Effector memory CD4-positive, alpha-beta T cell (primary cell): ENCODE measurements at regions not wholly inside any gene's neighbourhood (a gene's known extent, or its start where the extent isn't known, plus 50 kb on each side); places are given as distances from the start of the nearest gene placed in this dataset.

ENCODE experiments used
- DNase-seq, 3 donors: peaks; one replicate each; pipeline ENCODE4 v3.0.0-alpha.2; 2020
- H3K27ac ChIP-seq: 2 replicates; pipeline ENCODE4 v1.7.0; 2013; ENCODE audit warnings: mild to moderate bottlenecking, low read length, moderate library complexity; ENCODE audit not compliant: insufficient read depth, poor library complexity, severe bottlenecking
- H3K27me3 ChIP-seq: replicated peaks from 2 replicates; pipeline ENCODE4 v1.7.0; 2013; ENCODE audit warnings: mild to moderate bottlenecking, low read length; ENCODE audit not compliant: insufficient read depth, control insufficient read depth, poor library complexity, severe bottlenecking
- H3K36me3 ChIP-seq: 2 replicates; pipeline ENCODE4 v1.7.0; 2013; ENCODE audit warnings: mild to moderate bottlenecking, low read length, moderate library complexity; ENCODE audit not compliant: control insufficient read depth, insufficient read depth
- H3K4me1 ChIP-seq: 2 replicates; pipeline ENCODE4 v1.7.0; 2013; ENCODE audit warnings: low read length, mild to moderate bottlenecking; ENCODE audit not compliant: control insufficient read depth, insufficient read depth, poor library complexity, severe bottlenecking
- H3K4me3 ChIP-seq: 2 replicates; pipeline ENCODE4 v1.7.0; 2013; ENCODE audit warnings: low read length, low read depth, mild to moderate bottlenecking; ENCODE audit not compliant: insufficient read depth, poor library complexity, severe bottlenecking
- H3K9me3 ChIP-seq: 2 replicates; pipeline ENCODE4 v1.7.0; 2013; ENCODE audit warnings: mild to moderate bottlenecking, low read length, moderate library complexity; ENCODE audit not compliant: control insufficient read depth

- Histone ChIP-seq H3K27ac (no peak overlapping the region), H3K36me3 (no peaks in the 10 kb centered on the region), H3K27me3 (no peaks in the 10 kb centered on the region), H3K4me1 (no peaks in the 10 kb centered on the region), H3K9me3 (no peaks in the 10 kb centered on the region), H3K4me3 (no peak overlapping the region)
- no peak for DNase-seq
Observed at GRCh38 chr3:115348951-115349745, 202.1 kb upstream of the ZBTB20 start.

DNA sequence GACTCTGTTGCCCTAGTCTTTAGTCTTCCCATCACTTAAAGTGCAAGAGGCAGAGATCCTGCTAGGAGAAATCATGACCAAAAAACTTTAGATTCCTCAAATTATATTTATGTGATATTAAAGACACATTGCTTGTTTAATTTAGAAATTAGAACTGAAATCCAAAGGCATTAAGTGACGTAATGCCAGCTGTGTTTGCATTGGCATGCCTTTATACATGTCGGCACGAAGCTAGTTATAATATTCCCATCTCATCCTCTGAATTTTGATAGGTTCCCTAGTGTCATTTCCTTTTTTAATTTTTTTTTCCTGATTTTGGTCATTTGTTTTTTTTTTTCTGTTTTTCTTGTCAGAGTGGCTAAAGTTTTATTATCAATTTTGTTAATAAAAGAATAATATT lies 203.5 kb upstream of the ZBTB20 start:
- Histone ChIP-seq H3K27ac (no peak overlapping the region), H3K4me1 (no peaks in the 10 kb centered on the region)
- no peak for DNase-seq

GRCh38 chr3:115351193-115351592 lies 204.1 kb upstream of the ZBTB20 start:
- Histone ChIP-seq H3K27ac (no peak overlapping the region), H3K36me3 (no peaks in the 10 kb centered on the region), H3K27me3 (no peaks in the 10 kb centered on the region), H3K9me3 (no peaks in the 10 kb centered on the region), H3K4me1 (no peaks in the 10 kb centered on the region), H3K4me3 (no peak overlapping the region)
- no peak for DNase-seq

More for the DNA sequence above, 203.5 kb upstream of the ZBTB20 start:
- Histone ChIP-seq H3K36me3 (no peaks in the 10 kb centered on the region), H3K9me3 (no peaks in the 10 kb centered on the region), H3K27me3 (no peaks in the 10 kb centered on the region), H3K4me3 (no peak overlapping the region)

DNA sequence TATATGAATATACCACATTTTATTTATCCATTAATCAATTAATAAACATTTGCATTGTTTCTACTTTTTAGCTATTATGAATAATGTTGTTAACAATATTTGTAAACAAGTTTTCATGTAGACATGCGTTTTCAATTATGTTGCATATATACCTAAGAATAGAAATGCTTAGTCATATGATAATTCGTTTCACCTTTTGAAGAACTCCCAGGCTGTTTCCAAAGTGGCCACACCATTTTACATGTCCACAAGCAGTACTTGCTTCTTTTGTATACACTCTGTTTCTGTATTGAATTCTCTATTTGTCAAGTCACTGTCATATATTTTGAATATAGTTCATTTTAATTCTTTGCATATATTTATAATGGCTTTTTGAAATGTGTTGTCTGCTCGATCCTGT lies 206.9 kb upstream of the ZBTB20 start:
- H3K36me3 ChIP-seq, result no peaks in the 10 kb centered on the region
- H3K9me3 ChIP-seq, result no peaks in the 10 kb centered on the region
- no peaks in the 10 kb centered on the region for H3K4me1 ChIP-seq
- H3K27me3 ChIP-seq, result no peaks in the 10 kb centered on the region
- DNase-seq, result no peak
- H3K27ac ChIP-seq, result no peak overlapping the region
- no peak overlapping the region for H3K4me3 ChIP-seq

DNA sequence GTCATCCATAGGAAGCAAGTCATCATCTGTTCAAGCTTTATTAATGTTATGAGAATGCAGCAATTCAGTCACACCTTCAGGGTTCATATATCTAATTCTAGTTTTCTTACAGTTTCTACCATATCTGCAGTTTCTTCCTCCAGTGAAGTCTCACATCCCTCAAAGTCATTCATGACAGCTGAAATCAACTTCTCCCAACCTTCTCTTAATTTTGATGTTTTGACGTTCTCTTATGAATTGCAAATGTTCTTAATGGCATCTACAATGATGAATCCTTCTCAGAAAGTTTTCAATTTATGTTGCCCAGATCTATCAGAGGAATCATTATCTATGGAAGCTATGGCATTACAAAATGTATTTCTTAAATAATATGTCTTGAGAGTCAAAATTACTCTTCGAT lies 210.4 kb upstream of the ZBTB20 start:
- Histone ChIP-seq H3K9me3 (no peaks in the 10 kb centered on the region), H3K4me1 (no peaks in the 10 kb centered on the region), H3K27ac (no peak overlapping the region), H3K36me3 (no peaks in the 10 kb centered on the region), H3K27me3 (no peaks in the 10 kb centered on the region), H3K4me3 (no peak overlapping the region)
- no peak for DNase-seq

GRCh38 chr3:115359536-115359935 lies 212.4 kb upstream of the ZBTB20 start:
- no peaks in the 10 kb centered on the region for H3K9me3 ChIP-seq
- no peak for DNase-seq
- H3K27ac ChIP-seq, result no peak overlapping the region
- H3K4me1 ChIP-seq, result no peaks in the 10 kb centered on the region
- no peaks in the 10 kb centered on the region for H3K36me3 ChIP-seq
- H3K4me3 ChIP-seq, result no peak overlapping the region
- no peaks in the 10 kb centered on the region for H3K27me3 ChIP-seq

DNA sequence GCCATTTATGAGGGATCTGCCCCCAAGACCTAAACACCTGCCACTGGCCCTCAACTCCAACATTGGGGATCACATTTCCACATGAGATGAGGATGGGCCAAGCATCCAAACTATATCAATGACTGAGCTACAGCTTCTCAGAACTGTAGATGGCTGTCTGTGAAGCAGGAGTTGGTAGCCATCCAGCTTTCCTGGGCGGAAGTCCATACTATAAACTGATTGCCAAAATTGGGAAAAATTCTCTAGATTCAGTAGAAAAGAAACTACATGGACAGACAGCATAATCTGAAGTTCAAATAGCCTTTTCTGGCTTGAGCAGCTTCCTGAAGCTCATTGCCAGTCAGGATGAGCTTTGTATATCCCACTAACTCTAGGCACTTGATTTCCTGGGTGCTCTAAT lies 214.7 kb upstream of the ZBTB20 start:
- H3K27ac ChIP-seq, result no peak overlapping the region
- no peak overlapping the region for H3K4me3 ChIP-seq
- H3K9me3 ChIP-seq, result no peaks in the 10 kb centered on the region
- H3K36me3 ChIP-seq, result no peaks in the 10 kb centered on the region
- H3K27me3 ChIP-seq, result no peaks in the 10 kb centered on the region
- DNase-seq, result no peak
- H3K4me1 ChIP-seq, result no peaks in the 10 kb centered on the region

- H3K4me3 ChIP-seq, result no peak overlapping the region
- H3K4me1 ChIP-seq, result no peaks in the 10 kb centered on the region
- H3K27ac ChIP-seq, result no peak overlapping the region
- DNase-seq, result no peak
- no peaks in the 10 kb centered on the region for H3K27me3 ChIP-seq
- no peaks in the 10 kb centered on the region for H3K9me3 ChIP-seq
- H3K36me3 ChIP-seq, result no peaks in the 10 kb centered on the region
Observed at GRCh38 chr3:115363071-115363470, 216.0 kb upstream of the ZBTB20 start.

GRCh38 chr3:115369021-115369420 lies 221.9 kb upstream of the ZBTB20 start:
- Histone ChIP-seq H3K4me1 (no peaks in the 10 kb centered on the region), H3K36me3 (no peaks in the 10 kb centered on the region), H3K4me3 (no peak overlapping the region), H3K27ac (no peak overlapping the region), H3K9me3 (no peaks in the 10 kb centered on the region), H3K27me3 (no peaks in the 10 kb centered on the region)
- no peak for DNase-seq

GRCh38 chr3:115375362-115375761 lies 228.3 kb upstream of the ZBTB20 start:
- no peak for DNase-seq
- Histone ChIP-seq H3K27ac (no peak overlapping the region), H3K9me3 (no peaks in the 10 kb centered on the region), H3K36me3 (no peaks in the 10 kb centered on the region), H3K4me1 (no peaks in the 10 kb centered on the region), H3K4me3 (no peak overlapping the region), H3K27me3 (no peaks in the 10 kb centered on the region)
